Nephron progenitor cell (in vitro differentiated cells): ENCODE measurements at regions not wholly inside any gene's neighbourhood (a gene's known extent, or its start where the extent isn't known, plus 50 kb on each side); places are given as distances from the start of the nearest gene placed in this dataset.

Experiments
- DNase-seq: peaks from one replicate; pipeline ENCODE4 v3.0.0; 2021
- H3K27ac Mint-ChIP-seq: 2 replicates; pipeline ENCODE4 v1.8.0; 2021; ENCODE audit warnings: mild to moderate bottlenecking, moderate library complexity, mixed read lengths
- H3K27me3 Mint-ChIP-seq: 2 replicates; pipeline ENCODE4 v1.8.0; 2021; ENCODE audit warnings: mild to moderate bottlenecking, low read depth, mixed read lengths; ENCODE audit not compliant: poor library complexity
- H3K36me3 Mint-ChIP-seq: 2 replicates; pipeline ENCODE4 v1.8.0; 2021; ENCODE audit warnings: low read depth, mixed read lengths
- H3K4me1 Mint-ChIP-seq: 2 replicates; pipeline ENCODE4 v1.8.0; 2021; ENCODE audit warnings: mixed read lengths
- H3K4me3 Mint-ChIP-seq: 2 replicates; pipeline ENCODE4 v1.8.0; 2021; ENCODE audit warnings: mild to moderate bottlenecking, moderate library complexity, mixed read lengths
- H3K9me3 Mint-ChIP-seq: 2 replicates; pipeline ENCODE4 v1.8.0; 2021; ENCODE audit warnings: mild to moderate bottlenecking, moderate library complexity, mixed read lengths
- TF ChIP-seq, protein P1 (sequence below): fragments of 200-600 bp; sonication (generic); IDR thresholded peaks from 2 replicates; pipeline ENCODE4 v1.5.0; 2021; ENCODE audit warnings: antibody characterized with exemption

GRCh38 chr6:141361559-141361958, 771.2 kb upstream of the GJE1 start:
- DNase-seq = no peak
- Mint-ChIP-seq H3K4me3 (no peak overlapping the region), H3K27ac (no peak overlapping the region), H3K4me1 (no peaks in the 10 kb centered on the region), H3K9me3 (peaks cover 8% of the 10 kb centered on the region), H3K27me3 (no peaks in the 10 kb centered on the region), H3K36me3 (no peaks in the 10 kb centered on the region)
- TF ChIP-seq, protein P1, sequence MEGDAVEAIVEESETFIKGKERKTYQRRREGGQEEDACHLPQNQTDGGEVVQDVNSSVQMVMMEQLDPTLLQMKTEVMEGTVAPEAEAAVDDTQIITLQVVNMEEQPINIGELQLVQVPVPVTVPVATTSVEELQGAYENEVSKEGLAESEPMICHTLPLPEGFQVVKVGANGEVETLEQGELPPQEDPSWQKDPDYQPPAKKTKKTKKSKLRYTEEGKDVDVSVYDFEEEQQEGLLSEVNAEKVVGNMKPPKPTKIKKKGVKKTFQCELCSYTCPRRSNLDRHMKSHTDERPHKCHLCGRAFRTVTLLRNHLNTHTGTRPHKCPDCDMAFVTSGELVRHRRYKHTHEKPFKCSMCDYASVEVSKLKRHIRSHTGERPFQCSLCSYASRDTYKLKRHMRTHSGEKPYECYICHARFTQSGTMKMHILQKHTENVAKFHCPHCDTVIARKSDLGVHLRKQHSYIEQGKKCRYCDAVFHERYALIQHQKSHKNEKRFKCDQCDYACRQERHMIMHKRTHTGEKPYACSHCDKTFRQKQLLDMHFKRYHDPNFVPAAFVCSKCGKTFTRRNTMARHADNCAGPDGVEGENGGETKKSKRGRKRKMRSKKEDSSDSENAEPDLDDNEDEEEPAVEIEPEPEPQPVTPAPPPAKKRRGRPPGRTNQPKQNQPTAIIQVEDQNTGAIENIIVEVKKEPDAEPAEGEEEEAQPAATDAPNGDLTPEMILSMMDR = no peak

DNA sequence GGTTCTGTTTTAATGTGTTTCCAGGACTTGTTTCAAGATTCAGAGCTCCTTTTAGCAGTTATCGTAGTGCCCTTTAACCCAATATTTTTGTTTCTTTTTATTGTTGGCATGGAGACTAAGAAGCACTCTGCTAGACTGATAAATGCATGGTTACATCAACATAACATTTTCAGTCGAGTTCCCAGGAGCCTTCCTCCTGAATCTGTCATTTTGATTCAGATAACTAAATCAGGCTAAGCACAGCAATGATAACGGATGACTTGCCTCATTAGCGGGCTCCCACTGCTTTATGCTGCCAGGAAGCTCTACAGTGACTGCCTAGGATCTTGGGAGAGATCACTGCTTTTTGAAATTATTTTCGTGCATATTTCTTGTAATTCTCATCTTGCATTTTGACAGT, 772.8 kb upstream of the GJE1 start:
- H3K4me1 Mint-ChIP-seq = no peaks in the 10 kb centered on the region
- TF ChIP-seq, protein P1 = no peak
- peaks cover 8% of the 10 kb centered on the region for H3K9me3 Mint-ChIP-seq
- H3K27me3 Mint-ChIP-seq = no peaks in the 10 kb centered on the region
- H3K36me3 Mint-ChIP-seq = no peaks in the 10 kb centered on the region
- no peak overlapping the region for H3K4me3 Mint-ChIP-seq
- no peak for DNase-seq
- H3K27ac Mint-ChIP-seq = no peak overlapping the region

GRCh38 chr6:141354191-141354955, 778.4 kb upstream of the GJE1 start:
- H3K27ac Mint-ChIP-seq = no peak overlapping the region
- peaks cover 8% of the 10 kb centered on the region for H3K9me3 Mint-ChIP-seq
- no peak for DNase-seq
- H3K4me3 Mint-ChIP-seq = no peak overlapping the region
- no peaks in the 10 kb centered on the region for H3K27me3 Mint-ChIP-seq
- TF ChIP-seq, protein P1 = no peak
- no peaks in the 10 kb centered on the region for H3K4me1 Mint-ChIP-seq
- no peaks in the 10 kb centered on the region for H3K36me3 Mint-ChIP-seq

GRCh38 chr6:141351721-141352120, 781.0 kb upstream of the GJE1 start:
- no peak overlapping the region for H3K4me3 Mint-ChIP-seq
- no peaks in the 10 kb centered on the region for H3K36me3 Mint-ChIP-seq
- no peaks in the 10 kb centered on the region for H3K4me1 Mint-ChIP-seq
- TF ChIP-seq, protein P1 = no peak
- H3K27ac Mint-ChIP-seq = no peak overlapping the region
- H3K9me3 Mint-ChIP-seq = no peaks in the 10 kb centered on the region
- no peak for DNase-seq
- no peaks in the 10 kb centered on the region for H3K27me3 Mint-ChIP-seq

DNA sequence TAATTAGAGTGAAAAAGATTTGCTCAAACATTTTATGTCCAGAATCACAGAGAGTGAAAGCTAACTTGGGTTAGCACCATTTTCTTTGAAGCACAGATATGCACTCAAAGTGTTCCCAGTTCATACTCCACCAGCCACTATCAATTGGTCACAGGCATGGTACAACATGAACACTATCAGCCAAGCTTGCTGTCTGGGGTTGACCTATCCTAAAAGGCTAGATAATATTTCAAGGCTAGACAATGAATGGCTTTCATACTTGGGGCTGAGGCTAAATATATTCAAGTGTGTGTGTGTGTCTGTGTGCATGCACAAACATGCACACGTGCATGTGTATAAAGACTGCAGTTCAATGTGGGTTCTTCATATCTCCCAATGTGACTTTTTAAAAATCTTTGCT, 783.0 kb upstream of the GJE1 start:
- H3K9me3 Mint-ChIP-seq = no peaks in the 10 kb centered on the region
- H3K4me3 Mint-ChIP-seq = no peak overlapping the region

More for the DNA sequence above, 783.0 kb upstream of the GJE1 start:
- H3K4me1 Mint-ChIP-seq = no peaks in the 10 kb centered on the region
- TF ChIP-seq, protein P1 = no peak
- DNase-seq = no peak
- no peaks in the 10 kb centered on the region for H3K36me3 Mint-ChIP-seq
- no peaks in the 10 kb centered on the region for H3K27me3 Mint-ChIP-seq
- H3K27ac Mint-ChIP-seq = no peak overlapping the region
